ENCODE measurements at regions not wholly inside any gene's neighbourhood (a gene's known extent, or its start where the extent isn't known, plus 50 kb on each side); places are given as distances from the start of the nearest gene placed in this dataset.

DNA sequence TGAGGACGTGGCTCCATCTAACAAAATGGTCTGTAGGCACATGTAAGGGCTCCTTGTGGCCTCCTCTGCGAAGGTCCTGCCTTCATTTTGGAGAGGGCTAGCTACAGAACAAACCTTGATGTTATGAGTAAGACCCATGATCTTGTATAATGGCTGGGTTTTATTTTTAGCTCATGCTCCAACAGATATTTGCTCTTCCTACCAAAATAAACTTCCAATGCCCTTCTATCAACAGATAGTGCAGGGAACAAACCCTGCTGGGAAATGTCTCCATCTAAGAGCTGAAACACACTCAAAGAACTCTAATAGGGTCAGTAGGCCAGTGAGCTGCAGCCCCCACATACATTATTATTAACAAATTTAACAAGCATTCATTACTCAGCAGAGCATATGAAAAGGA is 189.5 kb downstream of the LURAP1L start:
- H3K36me3 ChIP-seq (ENCODE audit: control insufficient read depth, insufficient read depth, low read length) = peaks cover 29% of the 10 kb centered on the region; the same call in 1 of the 2 replicates
- no peaks in the 10 kb centered on the region for H3K9me3 ChIP-seq (ENCODE audit: control insufficient read depth, insufficient read depth, low read depth, low read length)
- no peaks in the 10 kb centered on the region for H3K27me3 ChIP-seq (ENCODE audit: control insufficient read depth, insufficient read depth, low read length)
- H3K27ac ChIP-seq (ENCODE audit: low read depth, low read length) = no peak overlapping the region
- peaks cover 10% of the 10 kb centered on the region; the same call in 1 of the 2 replicates for H3K4me1 ChIP-seq (ENCODE audit: control insufficient read depth, insufficient read depth, low read length)
- H3K9ac ChIP-seq (ENCODE audit: low read length) = no peak overlapping the region
- no peak overlapping the region for H3K4me3 ChIP-seq (ENCODE audit: low read depth, low read length)

DNA sequence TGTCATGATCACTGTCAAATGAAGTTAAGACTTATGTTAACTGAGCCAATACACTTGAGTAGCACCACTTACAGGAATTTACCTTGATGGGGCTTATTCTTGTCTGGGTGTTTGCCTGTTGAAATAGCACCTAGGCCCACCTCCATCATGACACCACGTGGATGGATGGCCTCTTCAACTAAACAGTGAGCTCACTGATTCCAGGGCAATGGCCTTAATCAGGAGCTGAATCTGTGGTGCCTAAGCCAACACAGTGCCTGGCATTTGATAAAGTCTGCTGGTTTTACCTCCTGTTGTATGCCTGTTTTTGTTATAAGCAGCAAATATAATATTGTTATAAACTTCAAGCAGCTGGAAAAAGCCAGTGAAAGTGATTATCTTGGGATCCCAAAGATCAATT is 190.5 kb downstream of the LURAP1L start:
- Histone ChIP-seq H3K36me3 (ENCODE audit: control insufficient read depth, insufficient read depth, low read length) (peaks cover 18% of the 10 kb centered on the region; the same call in 1 of the 2 replicates), H3K27ac (ENCODE audit: low read depth, low read length) (no peak overlapping the region), H3K27me3 (ENCODE audit: control insufficient read depth, insufficient read depth, low read length) (no peaks in the 10 kb centered on the region), H3K9ac (ENCODE audit: low read length) (no peak overlapping the region), H3K4me3 (ENCODE audit: low read depth, low read length) (no peak overlapping the region), H3K9me3 (ENCODE audit: control insufficient read depth, insufficient read depth, low read depth, low read length) (no peaks in the 10 kb centered on the region), H3K4me1 (ENCODE audit: control insufficient read depth, insufficient read depth, low read length) (peaks cover 10% of the 10 kb centered on the region; the same call in 1 of the 2 replicates)

DNA sequence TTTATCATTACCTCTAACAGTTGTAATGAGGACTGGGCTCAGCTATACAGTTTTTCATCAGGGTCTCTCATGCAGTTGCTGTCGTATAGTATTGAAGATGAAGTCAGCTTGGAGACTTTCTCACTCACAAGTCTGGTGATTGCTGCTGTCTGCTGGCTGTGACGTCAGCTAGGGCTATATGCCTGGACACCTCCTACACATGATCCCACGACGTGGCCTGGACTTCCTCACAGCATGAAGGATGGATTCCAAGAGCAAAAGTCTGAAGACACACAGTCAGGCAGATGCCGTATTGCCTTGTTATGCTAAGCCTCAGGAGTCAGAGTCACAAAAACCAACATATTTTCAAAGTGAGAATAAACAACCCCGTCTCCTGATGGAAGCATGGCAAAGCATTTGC is 193.3 kb downstream of the LURAP1L start:
- H3K9me3 ChIP-seq (ENCODE audit: control insufficient read depth, insufficient read depth, low read depth, low read length) = peaks cover 3% of the 10 kb centered on the region; the same call in 1 of the 2 replicates
- peaks cover 3% of the 10 kb centered on the region; the same call in 1 of the 2 replicates for H3K4me1 ChIP-seq (ENCODE audit: control insufficient read depth, insufficient read depth, low read length)
- no peak overlapping the region for H3K4me3 ChIP-seq (ENCODE audit: low read depth, low read length)
- H3K36me3 ChIP-seq (ENCODE audit: control insufficient read depth, insufficient read depth, low read length) = no peaks in the 10 kb centered on the region; the same call in 1 of the 2 replicates
- H3K27me3 ChIP-seq (ENCODE audit: control insufficient read depth, insufficient read depth, low read length) = no peaks in the 10 kb centered on the region
- H3K27ac ChIP-seq (ENCODE audit: low read depth, low read length) = no peak overlapping the region
- no peak overlapping the region for H3K9ac ChIP-seq (ENCODE audit: low read length)

DNA sequence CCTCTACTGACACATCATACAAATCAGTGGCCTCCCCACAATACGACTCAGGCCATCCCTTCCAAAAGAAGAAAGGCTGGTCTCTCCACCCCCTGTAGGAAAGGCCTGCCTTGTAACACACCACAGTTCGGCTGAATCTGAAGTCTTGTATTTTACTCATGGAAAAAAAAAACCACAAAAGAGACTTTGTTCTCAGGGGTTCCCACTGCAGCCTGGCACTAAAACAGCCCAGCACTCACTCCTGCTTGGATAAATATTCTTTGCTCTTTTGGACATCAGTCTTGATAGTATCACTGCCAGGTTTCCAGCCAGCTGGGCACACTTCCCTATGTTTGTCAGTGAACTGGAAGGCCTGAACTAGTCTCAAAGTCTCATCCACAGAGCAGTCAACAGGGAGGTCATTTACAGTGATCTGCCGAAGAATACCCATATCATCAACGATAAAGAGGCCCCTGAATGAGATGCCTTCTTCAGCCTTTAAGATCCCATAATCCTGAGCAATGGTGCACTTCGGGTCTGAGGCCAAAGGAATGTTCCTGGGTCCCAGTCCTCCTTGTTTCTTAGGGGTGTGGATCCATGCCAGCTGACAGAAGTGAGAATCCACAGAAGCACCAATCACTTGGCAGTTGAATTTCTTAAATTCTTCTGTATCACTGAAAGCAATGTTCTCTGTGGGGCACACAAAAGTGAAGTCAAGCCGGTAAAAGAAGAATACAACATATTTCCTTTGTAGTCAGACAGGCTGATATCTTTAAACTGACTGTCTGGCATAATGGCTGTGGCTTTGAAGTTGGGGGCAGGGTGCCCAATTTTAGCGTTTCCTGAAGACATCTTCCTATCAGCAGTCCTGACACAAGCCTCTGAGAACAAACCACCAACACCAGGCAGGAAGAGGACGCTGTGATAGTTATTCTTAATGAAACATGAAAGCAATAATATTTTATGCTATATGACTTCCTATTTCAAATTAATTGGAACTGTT is 198.1 kb downstream of the LURAP1L start:
- Histone ChIP-seq H3K9ac (ENCODE audit: low read length) (no peak overlapping the region), H3K27me3 (ENCODE audit: control insufficient read depth, insufficient read depth, low read length) (no peaks in the 10 kb centered on the region), H3K9me3 (ENCODE audit: control insufficient read depth, insufficient read depth, low read depth, low read length) (peaks cover 3% of the 10 kb centered on the region; the same call in 1 of the 2 replicates), H3K36me3 (ENCODE audit: control insufficient read depth, insufficient read depth, low read length) (no peaks in the 10 kb centered on the region), H3K4me3 (ENCODE audit: low read depth, low read length) (no peak overlapping the region), H3K27ac (ENCODE audit: low read depth, low read length) (no peak overlapping the region), H3K4me1 (ENCODE audit: control insufficient read depth, insufficient read depth, low read length) (peaks cover 3% of the 10 kb centered on the region; the same call in 1 of the 2 replicates)

DNA sequence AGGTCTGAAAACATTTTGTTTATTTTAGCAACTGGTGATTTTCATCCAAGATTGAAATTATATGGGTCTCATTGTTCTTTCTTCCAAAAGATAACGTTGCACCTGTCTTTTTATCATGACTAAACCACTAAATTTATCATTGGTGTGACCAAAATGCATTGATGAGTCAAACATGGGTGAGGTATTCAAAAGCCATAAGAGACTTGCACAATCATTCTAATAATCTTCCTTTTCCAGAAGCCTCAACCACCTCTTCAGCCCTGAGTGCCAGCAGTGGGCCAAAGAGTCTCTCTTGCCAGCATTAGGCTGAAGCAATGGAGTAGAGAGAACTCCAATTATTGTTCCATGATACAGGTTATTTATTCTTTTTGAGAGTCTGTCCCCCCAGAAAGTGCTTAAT is 198.9 kb downstream of the LURAP1L start:
- no peak overlapping the region for H3K9ac ChIP-seq (ENCODE audit: low read length)
- no peak overlapping the region for H3K27ac ChIP-seq (ENCODE audit: low read depth, low read length)
- no peaks in the 10 kb centered on the region for H3K27me3 ChIP-seq (ENCODE audit: control insufficient read depth, insufficient read depth, low read length)
- H3K4me3 ChIP-seq (ENCODE audit: low read depth, low read length) = no peak overlapping the region
- H3K4me1 ChIP-seq (ENCODE audit: control insufficient read depth, insufficient read depth, low read length) = no peaks in the 10 kb centered on the region; the same call in 1 of the 2 replicates
- H3K36me3 ChIP-seq (ENCODE audit: control insufficient read depth, insufficient read depth, low read length) = no peaks in the 10 kb centered on the region
- H3K9me3 ChIP-seq (ENCODE audit: control insufficient read depth, insufficient read depth, low read depth, low read length) = peaks cover 3% of the 10 kb centered on the region; the same call in 1 of the 2 replicates

DNA sequence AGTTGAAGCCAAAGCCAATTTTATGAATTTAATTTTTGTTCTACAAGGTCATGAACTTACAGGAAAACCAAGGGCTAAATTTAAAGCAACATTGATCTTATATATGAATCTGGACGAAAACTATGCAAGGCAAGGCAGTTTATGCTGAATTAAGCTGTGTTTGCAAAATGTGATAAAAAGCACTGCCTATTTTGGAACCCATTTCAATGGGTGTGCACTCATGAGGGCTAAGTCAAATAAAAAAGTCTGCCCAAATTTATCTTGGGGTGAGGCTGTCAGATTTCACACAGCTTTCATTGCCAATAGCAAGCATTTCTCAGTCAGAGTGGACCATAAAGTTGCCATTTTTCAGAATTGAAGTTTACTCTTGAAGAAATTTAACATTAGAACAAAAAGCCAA is 199.9 kb downstream of the LURAP1L start:
- Histone ChIP-seq H3K27me3 (ENCODE audit: control insufficient read depth, insufficient read depth, low read length) (no peaks in the 10 kb centered on the region), H3K36me3 (ENCODE audit: control insufficient read depth, insufficient read depth, low read length) (no peaks in the 10 kb centered on the region), H3K4me3 (ENCODE audit: low read depth, low read length) (no peak overlapping the region), H3K9me3 (ENCODE audit: control insufficient read depth, insufficient read depth, low read depth, low read length) (peaks cover 3% of the 10 kb centered on the region; the same call in 1 of the 2 replicates), H3K9ac (ENCODE audit: low read length) (no peak overlapping the region), H3K4me1 (ENCODE audit: control insufficient read depth, insufficient read depth, low read length) (no peaks in the 10 kb centered on the region; the same call in 1 of the 2 replicates), H3K27ac (ENCODE audit: low read depth, low read length) (no peak overlapping the region)

DNA sequence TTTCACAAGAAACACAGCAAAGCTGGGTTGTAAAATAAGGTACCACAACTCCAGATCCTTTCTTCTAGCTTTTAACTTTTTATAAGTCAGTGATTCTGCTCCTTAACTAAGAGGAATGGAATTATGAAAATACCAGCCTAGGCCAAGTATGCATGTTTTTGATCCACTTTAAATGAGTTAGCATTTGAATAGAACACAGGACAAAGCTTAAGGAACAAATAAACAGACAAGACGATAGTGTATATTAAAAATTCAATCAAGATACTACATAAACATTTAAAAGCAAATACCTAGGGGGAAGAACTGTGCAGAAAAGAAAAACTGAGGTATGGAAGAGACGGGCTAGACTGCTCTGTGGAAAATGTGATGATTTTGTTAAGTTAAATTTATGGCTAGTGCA is 200.7 kb downstream of the LURAP1L start:
- H3K9me3 ChIP-seq (ENCODE audit: control insufficient read depth, insufficient read depth, low read depth, low read length) = peaks cover 2% of the 10 kb centered on the region; the same call in 1 of the 2 replicates
- H3K9ac ChIP-seq (ENCODE audit: low read length) = no peak overlapping the region
- H3K27ac ChIP-seq (ENCODE audit: low read depth, low read length) = no peak overlapping the region
- no peak overlapping the region for H3K4me3 ChIP-seq (ENCODE audit: low read depth, low read length)
- H3K27me3 ChIP-seq (ENCODE audit: control insufficient read depth, insufficient read depth, low read length) = no peaks in the 10 kb centered on the region
- no peaks in the 10 kb centered on the region for H3K36me3 ChIP-seq (ENCODE audit: control insufficient read depth, insufficient read depth, low read length)
- no peaks in the 10 kb centered on the region; the same call in 1 of the 2 replicates for H3K4me1 ChIP-seq (ENCODE audit: control insufficient read depth, insufficient read depth, low read length)

DNA sequence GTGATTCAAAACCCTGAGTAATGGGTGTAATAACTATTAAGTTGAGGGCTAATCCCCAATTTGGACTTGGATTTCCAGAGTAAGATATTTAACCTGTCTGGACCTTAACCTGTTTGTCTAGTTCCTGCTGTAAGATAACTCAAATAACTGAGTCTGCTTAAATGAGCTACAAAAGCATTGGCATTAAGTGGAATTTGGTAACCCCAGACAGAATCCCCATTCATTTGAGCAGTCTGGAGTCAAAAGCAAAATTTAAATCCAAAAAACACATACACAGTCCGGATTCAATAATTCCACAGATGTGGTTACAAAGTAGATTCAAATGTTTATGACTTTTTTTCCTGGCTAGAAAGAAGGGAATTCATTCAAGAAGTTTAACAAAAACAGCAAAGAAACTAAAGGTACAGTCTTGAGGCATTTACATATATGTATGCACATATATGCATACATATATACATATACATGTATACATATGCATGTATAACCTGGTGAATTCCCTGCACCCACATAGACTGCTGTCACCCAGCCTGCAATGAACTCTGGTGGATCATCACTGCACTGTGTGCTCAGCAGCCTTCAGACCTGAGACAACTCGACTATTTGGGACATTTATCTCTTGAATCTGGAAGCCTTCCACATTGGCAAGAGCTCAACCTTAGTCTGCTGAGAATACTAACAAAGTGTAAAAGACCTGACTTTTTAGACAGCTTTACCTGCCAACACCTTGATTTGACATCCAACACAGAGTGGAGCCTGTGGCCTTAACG is 205.4 kb downstream of the LURAP1L start:
- Histone ChIP-seq H3K27ac (ENCODE audit: low read depth, low read length) (no peak overlapping the region), H3K4me3 (ENCODE audit: low read depth, low read length) (no peak overlapping the region), H3K9me3 (ENCODE audit: control insufficient read depth, insufficient read depth, low read depth, low read length) (no peaks in the 10 kb centered on the region), H3K36me3 (ENCODE audit: control insufficient read depth, insufficient read depth, low read length) (no peaks in the 10 kb centered on the region), H3K4me1 (ENCODE audit: control insufficient read depth, insufficient read depth, low read length) (no peaks in the 10 kb centered on the region), H3K27me3 (ENCODE audit: control insufficient read depth, insufficient read depth, low read length) (no peaks in the 10 kb centered on the region), H3K9ac (ENCODE audit: low read length) (no peak overlapping the region)

DNA sequence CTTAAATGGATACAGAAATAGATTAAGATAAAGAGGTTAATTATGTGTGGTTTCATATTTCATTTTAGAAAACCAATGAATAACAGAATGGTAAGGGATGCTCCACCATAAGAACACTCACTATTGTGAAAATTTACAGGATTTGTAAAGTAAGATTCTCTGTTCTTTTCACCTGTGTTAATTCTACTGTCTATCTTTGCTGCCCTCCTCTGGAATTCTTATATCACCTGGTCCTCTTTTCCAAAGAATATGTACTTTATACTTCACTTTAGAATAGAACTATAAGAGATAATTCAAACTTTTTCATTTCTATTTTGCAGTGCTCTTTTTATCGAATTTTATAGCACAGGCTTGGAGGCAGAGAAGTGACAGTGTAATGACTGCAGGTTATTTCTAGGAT is 213.4 kb downstream of the LURAP1L start:
- Histone ChIP-seq H3K27ac (ENCODE audit: low read depth, low read length) (no peak overlapping the region), H3K27me3 (ENCODE audit: control insufficient read depth, insufficient read depth, low read length) (no peaks in the 10 kb centered on the region), H3K4me1 (ENCODE audit: control insufficient read depth, insufficient read depth, low read length) (no peaks in the 10 kb centered on the region), H3K9ac (ENCODE audit: low read length) (no peak overlapping the region), H3K36me3 (ENCODE audit: control insufficient read depth, insufficient read depth, low read length) (no peaks in the 10 kb centered on the region), H3K9me3 (ENCODE audit: control insufficient read depth, insufficient read depth, low read depth, low read length) (no peaks in the 10 kb centered on the region), H3K4me3 (ENCODE audit: low read depth, low read length) (no peak overlapping the region)

DNA sequence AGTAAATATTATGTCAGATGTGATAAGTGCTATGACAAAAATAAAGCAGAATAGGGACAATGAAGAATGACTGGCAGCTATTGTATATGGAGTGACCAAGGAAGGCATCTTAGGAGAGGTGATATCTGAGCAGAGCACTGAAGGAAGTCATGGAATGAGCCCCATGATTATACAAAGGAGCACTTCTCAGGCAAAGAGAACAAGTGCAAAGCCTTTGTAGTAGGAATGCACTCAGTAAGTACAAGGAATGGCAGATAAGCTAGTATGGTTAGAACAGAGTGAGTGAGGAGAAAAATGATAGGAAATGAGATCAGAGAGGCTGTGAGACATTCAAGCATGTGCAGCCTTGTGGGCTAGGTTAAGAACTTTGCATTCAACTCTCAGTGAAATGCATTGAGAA is 214.8 kb downstream of the LURAP1L start:
- Histone ChIP-seq H3K4me3 (ENCODE audit: low read depth, low read length) (no peak overlapping the region), H3K9ac (ENCODE audit: low read length) (no peak overlapping the region), H3K9me3 (ENCODE audit: control insufficient read depth, insufficient read depth, low read depth, low read length) (no peaks in the 10 kb centered on the region), H3K4me1 (ENCODE audit: control insufficient read depth, insufficient read depth, low read length) (no peaks in the 10 kb centered on the region), H3K27me3 (ENCODE audit: control insufficient read depth, insufficient read depth, low read length) (no peaks in the 10 kb centered on the region), H3K36me3 (ENCODE audit: control insufficient read depth, insufficient read depth, low read length) (no peaks in the 10 kb centered on the region), H3K27ac (ENCODE audit: low read depth, low read length) (no peak overlapping the region)

DNA sequence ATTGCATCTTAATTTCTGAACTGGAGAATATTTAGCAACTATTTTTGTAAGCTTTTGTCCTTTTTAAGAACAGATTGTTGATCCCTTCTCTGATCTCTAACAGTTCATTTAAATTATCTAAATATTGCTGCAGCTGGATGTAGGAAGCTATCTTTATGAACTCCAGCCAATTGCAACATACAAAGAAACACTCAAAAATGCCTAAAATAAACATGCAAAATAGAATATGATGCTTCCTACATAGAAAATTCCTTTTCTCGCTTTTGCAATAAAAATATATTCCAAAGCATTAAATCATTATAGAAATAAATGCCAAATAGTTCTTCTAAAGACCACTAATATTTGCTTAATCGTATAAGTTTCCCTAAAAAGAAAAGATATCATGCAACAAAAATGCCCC is 218.6 kb downstream of the LURAP1L start:
- Histone ChIP-seq H3K9ac (ENCODE audit: low read length) (no peak overlapping the region), H3K27me3 (ENCODE audit: control insufficient read depth, insufficient read depth, low read length) (no peaks in the 10 kb centered on the region), H3K36me3 (ENCODE audit: control insufficient read depth, insufficient read depth, low read length) (no peaks in the 10 kb centered on the region), H3K27ac (ENCODE audit: low read depth, low read length) (no peak overlapping the region), H3K4me1 (ENCODE audit: control insufficient read depth, insufficient read depth, low read length) (no peaks in the 10 kb centered on the region), H3K9me3 (ENCODE audit: control insufficient read depth, insufficient read depth, low read depth, low read length) (no peaks in the 10 kb centered on the region), H3K4me3 (ENCODE audit: low read depth, low read length) (no peak overlapping the region)
